C4-2B (cell line): ENCODE measurements at regions not wholly inside any gene's neighbourhood (a gene's known extent, or its start where the extent isn't known, plus 50 kb on each side); places are given as distances from the start of the nearest gene placed in this dataset.
"Not testable (repeated sequence)": the region's sequence is repeated elsewhere in the genome, so short reads cannot be mapped to it uniquely, and the experiment has no call there.

Source experiments
- H3K27ac ChIP-seq: fragments of 450-650 bp; 2 replicates; pipeline ENCODE4 v1.5.1; 2017
- CTCF ChIP-seq: fragments of 450-650 bp; conservative IDR thresholded peaks from 2 replicates; pipeline ENCODE4 v1.5.1; 2017; ENCODE audit warnings: mild to moderate bottlenecking
- ZFX ChIP-seq: fragments of 450-650 bp; IDR thresholded peaks from 2 replicates; pipeline ENCODE4 v1.6.1; 2017

- TF ChIP-seq CTCF, result no peak
- no peak for TF ChIP-seq ZFX
These were observed 172.2 kb downstream of the TBX15 start for GRCh38 chr1:118815909-118816308.

GRCh38 chr1:118812555-118812954, 175.6 kb downstream of the TBX15 start:
- H3K27ac ChIP-seq, result no peak overlapping the region
- TF ChIP-seq CTCF (no peak), ZFX (no peak)

More at GRCh38 chr1:118815909-118816308, 172.2 kb downstream of the TBX15 start:
- H3K27ac ChIP-seq, result no peak overlapping the region

- no peak overlapping the region for H3K27ac ChIP-seq
- TF ChIP-seq ZFX (no peak), CTCF (no peak)
These were observed 177.0 kb downstream of the TBX15 start for GRCh38 chr1:118811156-118811555.

- no peak for TF ChIP-seq CTCF
- TF ChIP-seq ZFX, result no peak
- no peak overlapping the region for H3K27ac ChIP-seq
These were observed 178.6 kb downstream of the TBX15 start for GRCh38 chr1:118809586-118809985.

GRCh38 chr1:118803128-118803527, 185.0 kb downstream of the TBX15 start:
- not testable (repeated sequence) for H3K27ac ChIP-seq

- no peak overlapping the region for H3K27ac ChIP-seq
- no peak for TF ChIP-seq CTCF
- TF ChIP-seq ZFX, result no peak
These were observed 196.9 kb downstream of the TBX15 start for GRCh38 chr1:118791094-118791691.

- no peak overlapping the region; the same call in 1 of the 2 replicates for H3K27ac ChIP-seq
- no peak for TF ChIP-seq ZFX
- TF ChIP-seq CTCF, result no peak
These were observed 199.7 kb downstream of the TBX15 start for GRCh38 chr1:118788463-118788862.

GRCh38 chr1:118786454-118787155, 201.5 kb downstream of the TBX15 start:
- TF ChIP-seq ZFX (no peak), CTCF (no peak)
- no peak overlapping the region for H3K27ac ChIP-seq
